ENCODE measurements at regions not wholly inside any gene's neighbourhood (a gene's known extent, or its start where the extent isn't known, plus 50 kb on each side); places are given as distances from the start of the nearest gene placed in this dataset.

GRCh38 chr2:217414429-217414828 lies 554.6 kb upstream of the TNP1 start:
- DNase-seq: no peak

GRCh38 chr2:217413193-217413592 lies 553.3 kb upstream of the TNP1 start:
- DNase-seq: no peak

GRCh38 chr2:217412721-217413120 lies 552.9 kb upstream of the TNP1 start:
- peak in 1 of 58 donors; percentile 33 for DNase-seq

- DNase-seq: no peak
Observed at GRCh38 chr2:217412277-217412676, 552.4 kb upstream of the TNP1 start.

GRCh38 chr2:217410681-217410960 lies 550.8 kb upstream of the TNP1 start:
- no peak for DNase-seq

GRCh38 chr2:217409949-217410680 lies 550.3 kb upstream of the TNP1 start:
- no peak for DNase-seq

DNA sequence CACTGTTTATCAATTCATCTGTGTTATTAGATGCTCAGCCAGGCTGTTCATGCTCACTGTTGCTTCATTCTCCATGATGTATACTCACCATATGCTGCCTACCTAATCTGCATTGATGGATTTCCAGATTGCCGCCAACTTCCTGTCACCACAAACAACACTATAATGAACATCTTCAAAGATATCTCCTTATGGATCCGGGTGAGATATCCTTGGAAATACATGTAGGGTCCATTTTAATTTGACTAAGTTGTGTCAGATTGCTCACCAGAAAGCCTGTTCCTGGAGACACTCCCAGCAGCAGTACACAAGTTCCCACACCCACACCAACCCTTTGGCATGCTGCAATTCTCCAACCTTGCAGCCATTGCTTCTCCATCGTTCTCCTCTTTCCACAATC lies 547.5 kb upstream of the TNP1 start:
- no peak for DNase-seq

DNA sequence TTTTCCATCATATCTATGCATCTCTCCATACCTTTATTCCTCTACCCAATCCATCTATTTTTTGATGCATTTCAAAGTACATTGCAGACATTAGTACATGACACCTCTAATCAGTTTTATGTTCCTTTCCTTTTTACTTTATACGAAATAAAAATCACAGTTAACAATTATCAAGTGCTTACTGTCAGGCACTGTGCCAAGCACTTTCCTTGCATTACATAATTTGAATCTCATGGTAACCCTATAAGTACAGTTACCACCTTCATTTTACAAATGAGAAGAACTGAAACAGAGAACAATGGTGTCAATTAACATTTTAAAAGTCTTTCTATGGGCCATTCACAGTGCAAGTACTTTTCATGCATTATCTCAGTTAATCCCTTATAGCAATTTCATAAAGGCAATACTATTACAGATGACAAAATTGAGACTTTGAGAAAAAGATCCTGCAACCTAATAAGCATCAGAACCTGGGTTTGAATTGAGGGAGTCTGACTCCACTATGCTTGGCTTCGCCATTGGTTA lies 544.4 kb upstream of the TNP1 start:
- DNase-seq: no peak

- DNase-seq: no peak
Observed at GRCh38 chr2:217402761-217403383, 543.0 kb upstream of the TNP1 start.

- no peak for DNase-seq
Observed at GRCh38 chr2:217402144-217402543, 542.3 kb upstream of the TNP1 start.

- no peak for DNase-seq
Observed at GRCh38 chr2:217399291-217399690, 539.4 kb upstream of the TNP1 start.

- DNase-seq: no peak
Observed at GRCh38 chr2:217398860-217399259, 539.0 kb upstream of the TNP1 start.

DNA sequence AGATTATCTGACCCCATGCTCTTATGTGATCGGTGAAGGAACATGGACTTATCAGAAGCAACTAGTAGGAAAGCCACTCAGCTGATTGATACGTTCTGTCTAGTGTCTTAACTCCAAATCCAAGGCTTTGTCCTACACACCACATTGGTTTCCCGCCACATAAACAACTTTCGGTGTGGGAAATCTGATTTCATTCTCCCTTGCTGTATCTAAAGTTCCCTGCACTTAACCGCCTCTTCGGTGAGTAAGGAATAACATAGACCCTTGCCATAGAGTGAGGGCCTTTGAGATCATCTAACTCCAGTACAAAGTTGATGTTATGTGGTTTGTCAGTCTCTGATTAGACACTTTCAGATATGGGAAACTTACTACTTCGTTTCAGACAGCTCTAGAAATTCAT lies 538.2 kb upstream of the TNP1 start:
- DNase-seq: no peak

DNA sequence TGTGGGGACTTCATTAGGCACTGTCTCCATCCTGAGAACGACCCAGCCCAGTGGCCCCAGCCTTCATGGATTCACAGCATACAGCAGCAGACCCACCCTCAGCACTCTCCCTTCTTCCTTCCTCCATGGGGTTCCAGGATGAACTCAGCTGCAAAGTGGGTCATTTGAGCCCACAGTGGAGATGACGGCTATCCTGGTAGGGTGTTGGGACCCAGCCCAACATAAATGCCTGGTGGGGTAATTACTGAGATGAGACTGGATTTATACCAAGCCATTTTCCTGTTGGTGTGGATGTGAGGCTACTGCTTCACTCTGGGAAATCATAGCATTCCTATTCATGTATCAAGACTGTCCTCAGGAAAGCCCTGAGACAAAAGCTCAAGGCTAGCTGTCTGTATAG lies 536.7 kb upstream of the TNP1 start:
- DNase-seq: no peak

GRCh38 chr2:217396165-217396564 lies 536.3 kb upstream of the TNP1 start:
- no peak for DNase-seq

DNA sequence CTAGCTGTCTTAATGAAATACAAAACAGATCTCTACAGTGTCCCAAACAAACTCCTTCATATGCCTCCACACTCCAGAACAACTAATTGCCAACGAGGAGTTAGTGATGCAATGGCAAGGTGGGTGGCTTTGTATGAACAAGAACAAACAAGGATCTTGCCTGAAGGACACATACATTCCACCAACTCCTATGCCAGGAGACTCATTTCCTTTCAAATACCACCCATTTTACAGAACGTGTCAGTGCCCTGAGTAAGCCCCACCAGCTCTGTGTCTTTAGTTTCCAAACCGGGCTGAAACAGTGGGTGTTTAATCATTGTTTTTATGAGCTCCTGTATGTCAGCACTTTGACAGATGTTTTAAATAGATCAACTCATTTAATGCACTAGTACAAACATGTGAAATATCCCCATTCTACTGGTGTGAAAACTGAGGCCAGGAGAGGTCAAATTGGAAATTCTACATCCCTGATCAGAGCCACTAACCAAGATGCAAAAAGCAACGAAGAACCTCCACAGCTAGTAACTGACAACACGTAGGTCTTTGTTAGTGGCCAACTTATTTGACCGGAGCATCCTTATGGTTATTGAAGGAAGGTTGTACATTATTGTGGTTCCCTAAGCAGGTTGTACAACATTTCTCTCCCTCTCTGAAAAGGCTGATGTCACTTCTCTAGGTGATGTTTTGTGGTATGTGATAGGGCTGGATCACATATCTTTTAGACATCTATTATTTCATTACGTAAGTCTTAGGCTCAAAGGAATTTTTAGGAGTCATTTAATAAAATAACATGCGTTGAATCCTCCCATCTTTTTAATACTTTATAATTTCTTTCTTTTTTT lies 534.9 kb upstream of the TNP1 start:
- DNase-seq: no peak

DNA sequence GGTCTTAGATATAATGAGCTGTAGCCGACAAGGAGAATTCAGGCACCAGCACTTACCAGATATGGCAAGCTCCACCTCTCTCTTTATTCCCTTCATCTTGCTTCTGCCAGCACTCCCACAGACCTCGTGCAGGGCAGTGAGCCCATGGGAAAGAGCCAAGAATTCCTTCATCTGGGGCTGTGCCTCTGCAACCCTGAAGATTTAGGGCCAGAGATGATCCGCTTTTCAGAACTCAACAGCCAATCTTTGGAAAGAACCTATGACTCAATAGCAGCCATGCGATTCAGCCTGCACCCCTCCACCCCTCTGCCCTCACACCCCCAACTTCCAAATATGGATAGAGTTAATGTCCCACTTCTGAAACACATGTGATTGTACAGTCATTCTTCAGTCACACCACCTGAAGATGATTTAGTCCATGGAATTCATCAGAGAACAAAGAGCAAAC lies 533.7 kb upstream of the TNP1 start:
- no peak for DNase-seq

GRCh38 chr2:217392930-217393584 lies 533.2 kb upstream of the TNP1 start:
- DNase-seq: no peak

- no peak for DNase-seq
Observed at GRCh38 chr2:217387776-217388387, 528.0 kb upstream of the TNP1 start.

GRCh38 chr2:217386041-217386440 lies 526.2 kb upstream of the TNP1 start:
- DNase-seq: no peak

- DNase-seq: no peak
Observed at GRCh38 chr2:217383620-217384019, 523.8 kb upstream of the TNP1 start.
